DOHH2 (cell line): ENCODE measurements at regions not wholly inside any gene's neighbourhood (a gene's known extent, or its start where the extent isn't known, plus 50 kb on each side); places are given as distances from the start of the nearest gene placed in this dataset.

ENCODE experiments used
- H3F3A ChIP-seq: fragments of 200-600 bp; sonication (generic), shearing (Covaris generic); 2 replicates; pipeline ENCODE4 v1.6.0; 2016; ENCODE audit warnings: antibody characterized with exemption, mild to moderate bottlenecking; ENCODE audit not compliant: control insufficient read depth, insufficient read depth
- H3K27ac ChIP-seq: fragments of 200-600 bp; sonication (generic); 2 replicates; pipeline ENCODE4 v1.5.1; 2014; ENCODE audit warnings: low read depth, mild to moderate bottlenecking, low read length, moderate library complexity
- H3K27me3 ChIP-seq: fragments of 200-600 bp; sonication (generic); 2 replicates; pipeline ENCODE4 v1.6.1; 2014; ENCODE audit warnings: mild to moderate bottlenecking, low read length, mixed read lengths; ENCODE audit not compliant: control insufficient read depth
- H3K36me3 ChIP-seq: fragments of 200-600 bp; sonication (generic); 2 replicates; pipeline ENCODE4 v1.6.1; 2014; ENCODE audit warnings: mild to moderate bottlenecking, low read length, moderate library complexity, mixed read lengths; ENCODE audit not compliant: control insufficient read depth
- H3K4me1 ChIP-seq: fragments of 200-600 bp; sonication (generic); 2 replicates; pipeline ENCODE4 v1.6.1; 2014; ENCODE audit warnings: mild to moderate bottlenecking, low read length, mixed read lengths; ENCODE audit not compliant: control insufficient read depth
- H3K4me2 ChIP-seq: fragments of 200-600 bp; sonication (generic); 2 replicates; pipeline ENCODE4 v1.6.0; 2014; ENCODE audit warnings: mild to moderate bottlenecking, low read length, moderate library complexity
- H3K4me3 ChIP-seq: fragments of 200-600 bp; sonication (generic); 2 replicates; pipeline ENCODE4 v1.5.1; 2014; ENCODE audit warnings: mild to moderate bottlenecking, low read length, mixed read lengths
- H3K79me2 ChIP-seq: fragments of 200-600 bp; sonication (generic); 2 replicates; pipeline ENCODE4 v1.6.1; 2014; ENCODE audit warnings: mild to moderate bottlenecking, low read length, mixed read lengths; ENCODE audit not compliant: control insufficient read depth
- H3K9me2 ChIP-seq: fragments of 200-600 bp; sonication (generic); replicated peaks from 2 replicates; pipeline ENCODE4 v1.6.1; 2014; ENCODE audit warnings: mild to moderate bottlenecking, low read length, mixed read lengths; ENCODE audit not compliant: control insufficient read depth
- H3K9me3 ChIP-seq: fragments of 200-600 bp; sonication (generic); 2 replicates; pipeline ENCODE4 v1.6.1; 2014; ENCODE audit warnings: antibody characterized with exemption, low read length, mixed read lengths; ENCODE audit not compliant: control insufficient read depth, insufficient read depth
- H4K20me1 ChIP-seq: fragments of 200-600 bp; sonication (generic); 2 replicates; pipeline ENCODE4 v1.6.0; 2014; ENCODE audit warnings: low read depth, mild to moderate bottlenecking, antibody characterized with exemption, low read length, moderate library complexity; ENCODE audit not compliant: control insufficient read depth, insufficient read depth
- CTCF ChIP-seq: fragments of 200-600 bp; sonication (generic); IDR thresholded peaks from one replicate; pipeline ENCODE4 v1.5.1; 2014; ENCODE audit warnings: antibody characterized with exemption, mild to moderate bottlenecking, low read depth, low read length; ENCODE audit not compliant: poor library complexity, severe bottlenecking
- EZH2phosphoT487 ChIP-seq: fragments of 200-600 bp; sonication (generic); IDR thresholded peaks from 2 replicates; pipeline ENCODE4 v1.6.1; 2017; ENCODE audit warnings: borderline replicate concordance, mild to moderate bottlenecking, antibody characterized with exemption, low read length, moderate library complexity, mixed read lengths

- H3K9me2 ChIP-seq = no peaks in the 10 kb centered on the region
- TF ChIP-seq CTCF (no peak), EZH2phosphoT487 (no peak)
- H3K27me3 ChIP-seq = no peaks in the 10 kb centered on the region
- H4K20me1 ChIP-seq = no peaks in the 10 kb centered on the region
- H3K27ac ChIP-seq = no peak overlapping the region
- no peaks in the 10 kb centered on the region for H3F3A ChIP-seq
- H3K36me3 ChIP-seq = no peaks in the 10 kb centered on the region
- no peaks in the 10 kb centered on the region for H3K79me2 ChIP-seq
- no peaks in the 10 kb centered on the region for H3K4me1 ChIP-seq
- peaks cover 7% of the 10 kb centered on the region; the same call in 1 of the 2 replicates for H3K9me3 ChIP-seq
- no peak overlapping the region for H3K4me3 ChIP-seq
- no peak overlapping the region for H3K4me2 ChIP-seq
Measured at GRCh38 chr17:54521137-54521536, 379.5 kb upstream of the TOM1L1 start.

- H3K4me1 ChIP-seq = no peaks in the 10 kb centered on the region
- no peaks in the 10 kb centered on the region for H4K20me1 ChIP-seq
- TF ChIP-seq EZH2phosphoT487 (no peak), CTCF (no peak)
- no peaks in the 10 kb centered on the region for H3K9me2 ChIP-seq
- H3F3A ChIP-seq = no peaks in the 10 kb centered on the region
- no peak overlapping the region for H3K4me2 ChIP-seq
- no peak overlapping the region for H3K27ac ChIP-seq
- H3K27me3 ChIP-seq = no peaks in the 10 kb centered on the region
- H3K36me3 ChIP-seq = no peaks in the 10 kb centered on the region
- H3K9me3 ChIP-seq = no peaks in the 10 kb centered on the region
- H3K4me3 ChIP-seq = no peak overlapping the region
- no peaks in the 10 kb centered on the region for H3K79me2 ChIP-seq
Measured at GRCh38 chr17:54524501-54524900, 376.2 kb upstream of the TOM1L1 start.

GRCh38 chr17:54527941-54528340 is 372.7 kb upstream of the TOM1L1 start:
- Histone ChIP-seq H3F3A (no peaks in the 10 kb centered on the region), H3K9me2 (no peaks in the 10 kb centered on the region), H3K9me3 (no peaks in the 10 kb centered on the region), H3K27me3 (no peaks in the 10 kb centered on the region), H3K36me3 (no peaks in the 10 kb centered on the region), H3K79me2 (no peaks in the 10 kb centered on the region), H3K4me1 (no peaks in the 10 kb centered on the region), H3K27ac (no peak overlapping the region), H3K4me3 (no peak overlapping the region), H4K20me1 (no peaks in the 10 kb centered on the region), H3K4me2 (no peak overlapping the region)
- no peak for TF ChIP-seq EZH2phosphoT487
- no peak for TF ChIP-seq CTCF

- no peak overlapping the region for H3K27ac ChIP-seq
- H4K20me1 ChIP-seq = no peaks in the 10 kb centered on the region
- no peaks in the 10 kb centered on the region for H3K79me2 ChIP-seq
- H3K36me3 ChIP-seq = no peaks in the 10 kb centered on the region
- H3F3A ChIP-seq = no peaks in the 10 kb centered on the region
- H3K4me1 ChIP-seq = no peaks in the 10 kb centered on the region
- H3K9me2 ChIP-seq = no peaks in the 10 kb centered on the region
- H3K4me3 ChIP-seq = no peak overlapping the region
- H3K27me3 ChIP-seq = no peaks in the 10 kb centered on the region
- H3K4me2 ChIP-seq = no peak overlapping the region
- no peak for TF ChIP-seq EZH2phosphoT487
- TF ChIP-seq CTCF = no peak
- H3K9me3 ChIP-seq = no peaks in the 10 kb centered on the region
Measured at GRCh38 chr17:54530398-54530797, 370.3 kb upstream of the TOM1L1 start.
